Caco-2 (cell line): ENCODE measurements at regions not wholly inside any gene's neighbourhood (a gene's known extent, or its start where the extent isn't known, plus 50 kb on each side); places are given as distances from the start of the nearest gene placed in this dataset.

Source experiments
- BruUV-seq: library from RNA; stranded (reverse); fragments of 400-500 nt; replicated peaks from 2 replicates; lab custom pipeline; 2021; lab: Mats Ljungman, UMichigan
- CTCF ChIA-PET: fragments of 300-600 bp; sonication (Branson Sonifier 250); formaldehyde crosslinking; loops from one replicate; lab custom pipeline; 2022; ENCODE audit warnings: antibody characterized with exemption; lab: Charles Lee
- POLR2A ChIA-PET: fragments of 300-600 bp; sonication (Branson Sonifier 250); formaldehyde crosslinking; loops from one replicate; lab custom pipeline; 2022; ENCODE audit warnings: antibody characterized with exemption; lab: Charles Lee
- DNase-seq, 2 experiments: peaks; one replicate each; pipeline versions ENCODE4 v3.0.0 to v3.0.0-alpha.2; 2020 to 2022
- H3K27me3 ChIP-seq: replicated peaks from 2 replicates; pipeline ENCODE4 v1.6.0; 2011; ENCODE audit warnings: low read length; ENCODE audit not compliant: control insufficient read depth, insufficient read depth
- H3K36me3 ChIP-seq: 2 replicates; pipeline ENCODE4 v1.5.1; 2011; ENCODE audit warnings: low read length; ENCODE audit not compliant: control insufficient read depth, insufficient read depth
- H3K4me1 ChIP-seq: fragments of 250-450 bp; sonication (Bioruptor Pico); 2 replicates; pipeline ENCODE4 v1.5.1; 2020; ENCODE audit warnings: mild to moderate bottlenecking
- H3K4me3 ChIP-seq: 2 replicates; pipeline ENCODE4 v1.5.1; 2011; ENCODE audit warnings: low read depth, mild to moderate bottlenecking, control low read depth, low read length
- H3K9me3 ChIP-seq: fragments of 250-450 bp; sonication (Bioruptor Pico); 2 replicates; pipeline ENCODE4 v1.5.1; 2020; ENCODE audit warnings: mild to moderate bottlenecking, moderate library complexity
- H3K27ac Mint-ChIP-seq: one replicate; pipeline ENCODE4 v1.8.0; 2022; ENCODE audit warnings: mixed read lengths; ENCODE audit not compliant: unreplicated experiment
- H3K27me3 Mint-ChIP-seq: one replicate; pipeline ENCODE4 v1.8.0; 2022; ENCODE audit warnings: mixed read lengths; ENCODE audit not compliant: insufficient read depth, unreplicated experiment
- H3K36me3 Mint-ChIP-seq: one replicate; pipeline ENCODE4 v1.8.0; 2022; ENCODE audit warnings: mild to moderate bottlenecking, mixed read lengths; ENCODE audit not compliant: insufficient read depth, unreplicated experiment
- H3K4me1 Mint-ChIP-seq: one replicate; pipeline ENCODE4 v1.8.0; 2022; ENCODE audit warnings: low read depth, mixed read lengths; ENCODE audit not compliant: unreplicated experiment
- H3K4me3 Mint-ChIP-seq: one replicate; pipeline ENCODE4 v1.8.0; 2022; ENCODE audit warnings: mild to moderate bottlenecking, moderate library complexity, mixed read lengths; ENCODE audit not compliant: unreplicated experiment
- H3K9me3 Mint-ChIP-seq: one replicate; pipeline ENCODE4 v1.8.0; 2022; ENCODE audit warnings: mixed read lengths; ENCODE audit not compliant: unreplicated experiment
- CTCF ChIP-seq, 2 experiments: fragments of 200-600 bp in 1 of 2; IDR thresholded peaks; 1 replicate in 1 of 2; 2 replicates in 1 of 2; pipeline versions ENCODE4 v1.5.1 to v1.8.0; 2011 to 2022; ENCODE audit warnings: antibody characterized with exemption in 1 of 2, control low read depth in 1 of 2, inconsistent platforms in 1 of 2, low read depth in 1 of 2, low read length in 1 of 2, mild to moderate bottlenecking in 1 of 2, moderate library complexity in 1 of 2; ENCODE audit not compliant: insufficient read depth in 1 of 2, severe bottlenecking in 1 of 2, unreplicated experiment in 1 of 2
- intact Hi-C: fragments of 100-400 bp; cut with micrococcal nuclease; formaldehyde crosslinking; loops from one replicate; pipeline ENCODE4 v1.10.0; 2022; ENCODE audit not compliant: unreplicated experiment

- H3K36me3 ChIP-seq: no peaks in the 10 kb centered on the region
- no TSS peak for BruUV-seq
- H3K9me3 ChIP-seq: no peaks in the 10 kb centered on the region
- H3K27me3 ChIP-seq: no peaks in the 10 kb centered on the region; the same call in 1 of the 2 replicates
- no peak overlapping the region for H3K4me3 ChIP-seq
- no peak overlapping the region for H3K4me3 Mint-ChIP-seq
- DNase-seq: no peak
- H3K4me1 ChIP-seq: no peaks in the 10 kb centered on the region
- no peaks in the 10 kb centered on the region for H3K9me3 Mint-ChIP-seq
- peaks cover 11% of the 10 kb centered on the region for H3K27me3 Mint-ChIP-seq
- H3K4me1 Mint-ChIP-seq: peaks cover 7% of the 10 kb centered on the region
- intact Hi-C loops: no loop called here
- no peak overlapping the region for H3K27ac Mint-ChIP-seq
- no peaks in the 10 kb centered on the region for H3K36me3 Mint-ChIP-seq
- no peak for TF ChIP-seq CTCF (IDR thresholded peaks at IDR 0.05; ENCODE audit: insufficient read depth in 1 of 2, low read depth in 1 of 2, low read length in 1 of 2, severe bottlenecking in 1 of 2, unreplicated experiment in 1 of 2)
- ChIA-PET POLR2A (no interaction called here), CTCF (interaction anchor here (0.8 kb wide), 1 partner anchor 22 kb away, joined by 3 read pairs; no protein-coding TSS in a partner anchor)
Observed at GRCh38 chr10:7503190-7503589, 92.4 kb upstream of the SFMBT2 start.

GRCh38 chr10:7501157-7501556, 90.3 kb upstream of the SFMBT2 start:
- no peaks in the 10 kb centered on the region for H3K9me3 Mint-ChIP-seq
- H3K27me3 Mint-ChIP-seq: peaks cover 11% of the 10 kb centered on the region
- ChIA-PET POLR2A (no interaction called here), CTCF (interaction anchor here (0.7 kb wide), 1 partner anchor 1859 kb away, joined by 3 read pairs; no protein-coding TSS in a partner anchor)
- TF ChIP-seq CTCF (IDR thresholded peaks at IDR 0.05; ENCODE audit: insufficient read depth in 1 of 2, low read depth in 1 of 2, low read length in 1 of 2, severe bottlenecking in 1 of 2, unreplicated experiment in 1 of 2): no peak
- H3K27ac Mint-ChIP-seq: no peak overlapping the region
- no peaks in the 10 kb centered on the region for H3K9me3 ChIP-seq
- H3K36me3 ChIP-seq: no peaks in the 10 kb centered on the region
- H3K4me1 Mint-ChIP-seq: peaks cover under 1% of the 10 kb centered on the region
- H3K4me1 ChIP-seq: no peaks in the 10 kb centered on the region
- no peak overlapping the region for H3K4me3 ChIP-seq
- intact Hi-C loops: no loop called here
- H3K36me3 Mint-ChIP-seq: no peaks in the 10 kb centered on the region
- no peak overlapping the region for H3K4me3 Mint-ChIP-seq
- no peak for DNase-seq
- no peaks in the 10 kb centered on the region; the same call in 1 of the 2 replicates for H3K27me3 ChIP-seq
- no TSS peak for BruUV-seq

GRCh38 chr10:7498111-7498510, 87.3 kb upstream of the SFMBT2 start:
- Histone ChIP-seq H3K4me1 (no peaks in the 10 kb centered on the region), H3K36me3 (no peaks in the 10 kb centered on the region), H3K9me3 (no peaks in the 10 kb centered on the region), H3K4me3 (no peak overlapping the region), H3K27me3 (no peaks in the 10 kb centered on the region; the same call in 1 of the 2 replicates)
- CTCF ChIA-PET: no interaction called here
- H3K27ac Mint-ChIP-seq: no peak overlapping the region
- DNase-seq: no peak
- intact Hi-C loops: no loop called here
- H3K36me3 Mint-ChIP-seq: no peaks in the 10 kb centered on the region
- H3K4me1 Mint-ChIP-seq: no peaks in the 10 kb centered on the region
- TF ChIP-seq CTCF (IDR thresholded peaks at IDR 0.05; ENCODE audit: insufficient read depth in 1 of 2, low read depth in 1 of 2, low read length in 1 of 2, severe bottlenecking in 1 of 2, unreplicated experiment in 1 of 2): no peak
- no TSS peak for BruUV-seq
- H3K9me3 Mint-ChIP-seq: no peaks in the 10 kb centered on the region
- no peak overlapping the region for H3K4me3 Mint-ChIP-seq
- POLR2A ChIA-PET: no interaction called here
- peaks cover 20% of the 10 kb centered on the region for H3K27me3 Mint-ChIP-seq
